IPS-15b (cell line): ENCODE measurements at regions not wholly inside any gene's neighbourhood (a gene's known extent, or its start where the extent isn't known, plus 50 kb on each side); places are given as distances from the start of the nearest gene placed in this dataset.

Experiments used
- H3K27me3 ChIP-seq: one replicate; pipeline ENCODE4 v1.6.1; 2013; ENCODE audit warnings: low read length; ENCODE audit not compliant: control insufficient read depth, insufficient read depth
- H3K36me3 ChIP-seq: one replicate; pipeline ENCODE4 v1.6.1; 2013; ENCODE audit warnings: low read length; ENCODE audit not compliant: control insufficient read depth, insufficient read depth
- H3K4me1 ChIP-seq: one replicate; pipeline ENCODE4 v1.6.1; 2013; ENCODE audit warnings: mild to moderate bottlenecking, low read length; ENCODE audit not compliant: control insufficient read depth, insufficient read depth
- H3K4me3 ChIP-seq: one replicate; pipeline ENCODE4 v1.5.1; 2013; ENCODE audit warnings: low read depth, low read length
- H3K9ac ChIP-seq: one replicate; pipeline ENCODE4 v1.6.1; 2013; ENCODE audit warnings: low read depth, mild to moderate bottlenecking, low read length
- H3K9me3 ChIP-seq: one replicate; pipeline ENCODE4 v1.6.1; 2013; ENCODE audit warnings: mild to moderate bottlenecking, low read length; ENCODE audit not compliant: control insufficient read depth, insufficient read depth

GRCh38 chr2:204340511-204340910 is 204.8 kb upstream of the PARD3B start:
- Histone ChIP-seq H3K9ac (no peak overlapping the region), H3K4me1 (peaks cover 5% of the 10 kb centered on the region), H3K9me3 (no peaks in the 10 kb centered on the region)

GRCh38 chr2:204341887-204342276 is 203.4 kb upstream of the PARD3B start:
- H3K9ac ChIP-seq, result no peak overlapping the region
- H3K9me3 ChIP-seq, result no peaks in the 10 kb centered on the region
- H3K4me1 ChIP-seq, result peaks cover 5% of the 10 kb centered on the region
- H3K27me3 ChIP-seq, result no peaks in the 10 kb centered on the region
- no peaks in the 10 kb centered on the region for H3K36me3 ChIP-seq
- no peak overlapping the region for H3K4me3 ChIP-seq

More at GRCh38 chr2:204340511-204340910, 204.8 kb upstream of the PARD3B start:
- no peaks in the 10 kb centered on the region for H3K36me3 ChIP-seq
- no peaks in the 10 kb centered on the region for H3K27me3 ChIP-seq
- no peak overlapping the region for H3K4me3 ChIP-seq

DNA sequence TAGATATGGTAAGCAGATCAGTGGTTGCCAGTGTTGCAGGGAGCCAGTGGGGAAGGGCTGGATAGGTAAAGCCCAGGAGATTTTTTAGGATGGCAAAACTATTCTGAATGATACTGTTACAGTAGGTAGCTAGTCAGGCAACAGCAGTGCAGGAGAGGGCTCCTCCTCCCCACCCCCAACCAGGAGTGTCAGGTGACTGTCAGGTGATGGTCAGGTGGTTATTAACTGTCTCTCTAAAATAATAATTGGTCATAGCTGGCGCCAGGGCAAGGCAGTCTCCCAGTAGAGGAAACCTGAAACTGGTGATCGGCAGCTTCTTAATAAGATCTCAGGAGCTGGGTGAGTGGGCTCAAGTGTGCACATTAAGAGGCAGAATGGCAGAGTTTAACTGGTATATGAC is 201.6 kb upstream of the PARD3B start:
- Histone ChIP-seq H3K9ac (no peak overlapping the region), H3K9me3 (no peaks in the 10 kb centered on the region), H3K36me3 (no peaks in the 10 kb centered on the region), H3K27me3 (no peaks in the 10 kb centered on the region), H3K4me3 (no peak overlapping the region), H3K4me1 (peaks cover 3% of the 10 kb centered on the region)

- no peak overlapping the region for H3K9ac ChIP-seq
- no peaks in the 10 kb centered on the region for H3K4me1 ChIP-seq
- H3K9me3 ChIP-seq, result no peaks in the 10 kb centered on the region
- H3K36me3 ChIP-seq, result no peaks in the 10 kb centered on the region
- no peaks in the 10 kb centered on the region for H3K27me3 ChIP-seq
- no peak overlapping the region for H3K4me3 ChIP-seq
Measured at GRCh38 chr2:204344119-204344518, 201.2 kb upstream of the PARD3B start.

DNA sequence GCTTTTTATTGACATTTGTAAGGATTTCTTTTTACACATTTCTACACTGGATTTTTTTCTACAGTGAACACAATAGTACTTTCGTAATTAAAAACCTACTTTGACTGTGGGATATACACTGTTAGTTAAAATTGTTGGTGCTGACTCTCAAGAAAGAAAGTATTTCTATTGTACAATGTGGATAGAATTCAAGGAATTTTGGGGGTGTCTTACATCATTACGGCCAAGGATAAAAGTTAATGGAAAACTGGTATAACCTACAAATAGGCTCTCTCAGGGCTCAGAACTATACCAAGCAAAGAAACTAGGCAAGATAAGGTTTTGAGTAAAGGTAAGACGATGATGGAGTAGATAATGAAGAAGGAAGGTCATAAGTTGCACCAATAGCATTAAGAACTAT is 198.4 kb upstream of the PARD3B start:
- H3K36me3 ChIP-seq, result no peaks in the 10 kb centered on the region
- H3K9me3 ChIP-seq, result no peaks in the 10 kb centered on the region
- H3K4me3 ChIP-seq, result no peak overlapping the region
- no peaks in the 10 kb centered on the region for H3K4me1 ChIP-seq
- no peak overlapping the region for H3K9ac ChIP-seq
- H3K27me3 ChIP-seq, result no peaks in the 10 kb centered on the region

DNA sequence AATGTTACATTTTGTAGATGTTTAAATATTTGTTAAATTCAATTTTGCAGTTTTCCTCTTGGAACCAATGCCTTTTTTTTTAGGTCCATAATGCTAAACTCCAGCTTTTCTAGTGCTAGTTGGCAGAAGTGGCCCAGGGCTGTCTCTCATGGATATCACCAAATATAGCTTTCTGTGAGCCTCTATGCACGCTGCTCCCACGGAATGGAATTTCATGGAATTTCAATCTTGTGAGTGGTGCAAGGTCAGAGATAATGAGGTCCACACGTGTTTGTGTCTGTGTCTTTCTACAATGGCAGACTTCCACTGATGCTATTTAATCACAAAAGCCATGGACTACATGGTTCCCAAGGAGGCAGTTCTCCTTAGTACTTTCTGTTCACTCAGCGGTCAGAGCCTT is 191.5 kb upstream of the PARD3B start:
- Histone ChIP-seq H3K27me3 (no peaks in the 10 kb centered on the region), H3K4me3 (no peak overlapping the region), H3K4me1 (no peaks in the 10 kb centered on the region), H3K9ac (no peak overlapping the region), H3K36me3 (no peaks in the 10 kb centered on the region), H3K9me3 (no peaks in the 10 kb centered on the region)

DNA sequence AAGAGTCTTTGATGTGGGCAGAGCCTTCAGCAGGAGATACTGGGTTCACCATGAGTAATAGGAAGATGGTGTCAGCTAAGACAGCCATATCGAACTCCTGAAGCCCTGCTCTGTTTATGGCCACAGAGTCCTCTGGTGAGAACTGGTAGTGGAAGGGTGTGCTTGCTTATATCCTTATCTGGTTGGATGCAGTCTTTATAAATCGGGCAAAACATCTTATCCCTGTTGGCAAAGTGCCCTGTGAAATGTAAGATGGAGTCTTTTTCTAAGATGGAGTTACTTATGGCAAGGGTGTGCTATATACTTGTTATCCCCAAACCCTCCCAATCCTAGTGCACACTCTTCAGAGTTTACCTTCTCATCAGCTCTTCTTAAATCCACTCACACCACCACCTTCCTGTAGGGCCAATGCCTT is 190.8 kb upstream of the PARD3B start:
- H3K36me3 ChIP-seq, result no peaks in the 10 kb centered on the region
- H3K9me3 ChIP-seq, result no peaks in the 10 kb centered on the region
- no peaks in the 10 kb centered on the region for H3K4me1 ChIP-seq
- H3K4me3 ChIP-seq, result no peak overlapping the region
- H3K9ac ChIP-seq, result no peak overlapping the region
- no peaks in the 10 kb centered on the region for H3K27me3 ChIP-seq

DNA sequence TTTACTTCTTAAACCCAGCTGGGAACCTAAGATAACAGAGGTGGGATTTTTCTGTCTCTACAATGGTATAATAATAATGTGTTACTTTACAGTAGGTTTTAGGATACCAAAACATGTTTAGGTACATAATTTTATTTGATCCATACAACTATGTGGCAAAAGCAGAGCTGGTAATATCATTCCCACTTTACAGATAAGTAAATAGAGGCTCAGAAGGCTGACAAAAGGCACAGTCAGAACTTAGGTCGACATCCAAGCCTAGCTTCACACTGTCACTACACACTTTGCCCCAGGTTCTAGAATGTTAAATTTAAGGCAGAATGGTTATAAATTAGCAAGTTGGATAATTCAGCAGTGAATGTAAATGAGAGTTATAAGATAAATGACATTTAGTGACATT is 189.6 kb upstream of the PARD3B start:
- no peak overlapping the region for H3K4me3 ChIP-seq
- no peaks in the 10 kb centered on the region for H3K36me3 ChIP-seq
- no peaks in the 10 kb centered on the region for H3K4me1 ChIP-seq
- no peak overlapping the region for H3K9ac ChIP-seq
- H3K9me3 ChIP-seq, result no peaks in the 10 kb centered on the region
- no peaks in the 10 kb centered on the region for H3K27me3 ChIP-seq

GRCh38 chr2:204356151-204356641 is 189.1 kb upstream of the PARD3B start:
- Histone ChIP-seq H3K9me3 (no peaks in the 10 kb centered on the region), H3K9ac (no peak overlapping the region), H3K4me1 (no peaks in the 10 kb centered on the region), H3K27me3 (no peaks in the 10 kb centered on the region), H3K4me3 (no peak overlapping the region), H3K36me3 (no peaks in the 10 kb centered on the region)

DNA sequence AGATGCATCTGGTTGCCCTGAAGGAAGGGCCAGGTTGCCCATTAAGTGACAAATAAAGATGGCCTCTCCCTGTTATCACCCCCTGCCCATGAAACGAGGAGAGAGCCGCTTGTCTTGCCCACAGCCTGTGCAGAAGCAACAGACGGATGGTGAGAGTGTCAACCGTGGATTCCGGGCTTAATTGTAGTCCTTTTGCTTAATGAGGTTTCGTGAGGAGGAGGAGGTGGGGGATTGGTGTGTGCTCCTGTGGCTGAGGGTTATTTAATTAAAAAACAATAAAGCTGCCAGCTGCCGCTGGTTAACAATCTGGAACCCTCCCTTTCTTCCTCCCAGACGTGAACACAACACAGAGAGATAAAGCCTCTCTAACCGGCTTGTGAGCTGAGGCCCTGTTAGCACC is 188.0 kb upstream of the PARD3B start:
- Histone ChIP-seq H3K36me3 (no peaks in the 10 kb centered on the region), H3K4me1 (no peaks in the 10 kb centered on the region), H3K27me3 (no peaks in the 10 kb centered on the region), H3K4me3 (no peak overlapping the region), H3K9me3 (no peaks in the 10 kb centered on the region), H3K9ac (no peak overlapping the region)

- H3K4me1 ChIP-seq, result no peaks in the 10 kb centered on the region
- no peak overlapping the region for H3K9ac ChIP-seq
- no peaks in the 10 kb centered on the region for H3K36me3 ChIP-seq
- no peak overlapping the region for H3K4me3 ChIP-seq
- no peaks in the 10 kb centered on the region for H3K9me3 ChIP-seq
- no peaks in the 10 kb centered on the region for H3K27me3 ChIP-seq
Measured at GRCh38 chr2:204359076-204359475, 186.2 kb upstream of the PARD3B start.

GRCh38 chr2:204360218-204361007 is 184.9 kb upstream of the PARD3B start:
- Histone ChIP-seq H3K4me1 (no peaks in the 10 kb centered on the region), H3K9me3 (no peaks in the 10 kb centered on the region), H3K9ac (no peak overlapping the region), H3K27me3 (no peaks in the 10 kb centered on the region), H3K36me3 (no peaks in the 10 kb centered on the region), H3K4me3 (no peak overlapping the region)
